GM19397 (cell line): ENCODE measurements at regions not wholly inside any gene's neighbourhood (a gene's known extent, or its start where the extent isn't known, plus 50 kb on each side); places are given as distances from the start of the nearest gene placed in this dataset.

Source experiments
- ATAC-seq: cut with Tn5 transposase; IDR thresholded peaks from one replicate; pipeline ENCODE4 v1.9.1; 2021; ENCODE audit warnings: mild to moderate bottlenecking, moderate library complexity; ENCODE audit not compliant: unreplicated experiment

DNA sequence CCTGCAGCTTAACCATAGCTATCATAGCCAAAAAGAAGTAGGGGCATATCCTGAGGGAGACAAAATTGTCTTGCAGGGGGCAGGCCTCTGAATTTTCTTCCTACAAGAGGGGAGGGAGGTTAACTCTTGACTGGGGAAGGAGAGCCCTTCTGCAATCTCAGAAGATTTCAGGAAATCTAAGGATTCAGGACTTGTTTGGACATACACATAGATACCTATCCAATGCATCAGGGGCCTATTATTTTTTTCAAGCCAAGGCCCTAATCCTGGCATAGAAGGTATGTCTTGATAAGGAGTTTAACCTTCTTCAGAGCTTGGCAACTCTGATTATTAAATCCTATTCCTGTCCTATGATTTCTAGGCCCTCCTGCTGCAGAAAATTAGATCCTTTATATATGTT lies 375.1 kb upstream of the ACTBL2 start:
- ATAC-seq, result no peak

DNA sequence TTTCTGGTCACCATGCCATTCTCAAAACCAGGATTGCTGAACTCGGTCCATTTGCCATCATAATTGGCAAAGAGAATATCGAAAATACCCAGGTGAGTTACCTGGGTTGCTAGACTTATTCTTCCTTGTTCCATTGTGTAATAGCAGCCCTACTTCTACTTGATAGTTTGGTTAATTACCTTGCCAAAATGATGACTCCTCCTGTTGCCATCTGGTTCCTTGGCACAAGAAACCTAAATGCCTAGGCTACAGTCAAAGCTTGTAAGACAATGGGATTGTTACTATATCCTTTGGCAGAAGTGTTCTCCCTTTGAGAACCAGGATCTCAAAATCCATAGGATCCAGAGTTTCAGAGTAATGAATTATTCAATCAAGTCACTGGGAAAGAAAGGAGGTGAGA lies 373.2 kb upstream of the ACTBL2 start:
- no peak for ATAC-seq

DNA sequence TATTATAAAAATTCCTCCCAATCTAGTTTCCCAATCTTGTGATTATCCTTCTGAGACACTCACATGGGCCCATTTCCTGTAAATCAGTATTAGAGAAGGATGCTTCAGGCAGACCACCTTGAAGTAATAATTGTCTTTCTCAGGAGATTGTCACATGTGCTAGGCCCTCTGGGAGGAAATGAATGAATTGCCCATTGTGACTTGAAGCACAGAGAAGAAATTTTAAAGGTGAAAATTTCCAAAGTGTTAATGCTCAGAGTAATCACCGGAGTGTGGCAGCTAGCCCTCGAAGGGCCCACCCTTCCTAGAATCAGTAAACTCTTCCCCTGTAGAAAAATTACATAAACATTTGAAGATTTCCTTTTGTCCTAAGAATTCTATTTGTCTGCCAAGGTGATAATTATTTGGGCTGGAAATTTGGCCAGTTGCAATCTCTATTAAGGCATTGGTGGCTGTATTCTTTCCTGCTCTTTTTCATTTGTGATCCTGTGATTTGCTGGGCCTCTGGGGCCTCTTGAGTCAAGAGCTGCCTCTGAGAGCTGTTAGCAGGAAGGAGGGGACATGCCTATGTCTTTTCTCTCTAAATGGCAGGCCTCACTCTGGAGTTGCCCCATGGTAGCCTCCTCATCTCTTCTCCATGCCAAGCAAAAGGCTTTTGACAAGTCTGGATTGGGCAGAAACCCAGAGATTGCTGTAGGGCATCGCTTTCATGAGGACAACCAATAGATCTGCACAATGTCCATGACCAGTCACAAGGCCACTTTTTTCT lies 371.5 kb upstream of the ACTBL2 start:
- no peak for ATAC-seq

DNA sequence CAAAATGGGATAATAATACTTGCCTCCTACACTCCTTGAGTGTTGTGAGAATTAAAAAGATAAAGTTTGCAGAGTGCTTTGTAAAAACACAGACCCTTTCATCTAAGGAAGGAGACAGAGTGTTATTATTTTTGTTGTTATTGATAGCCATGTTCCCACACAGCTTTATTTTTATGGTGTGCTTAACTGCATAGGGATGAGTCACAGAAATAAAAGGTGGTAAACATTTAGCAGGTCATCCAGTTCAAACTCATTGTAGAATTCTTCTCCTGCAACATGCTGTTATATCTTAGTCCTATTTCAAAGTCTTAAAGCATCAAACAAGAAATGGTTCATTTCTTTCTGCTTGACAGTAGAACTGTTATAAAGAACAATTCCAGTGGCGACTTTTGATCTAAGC lies 367.5 kb upstream of the ACTBL2 start:
- ATAC-seq, result no peak

DNA sequence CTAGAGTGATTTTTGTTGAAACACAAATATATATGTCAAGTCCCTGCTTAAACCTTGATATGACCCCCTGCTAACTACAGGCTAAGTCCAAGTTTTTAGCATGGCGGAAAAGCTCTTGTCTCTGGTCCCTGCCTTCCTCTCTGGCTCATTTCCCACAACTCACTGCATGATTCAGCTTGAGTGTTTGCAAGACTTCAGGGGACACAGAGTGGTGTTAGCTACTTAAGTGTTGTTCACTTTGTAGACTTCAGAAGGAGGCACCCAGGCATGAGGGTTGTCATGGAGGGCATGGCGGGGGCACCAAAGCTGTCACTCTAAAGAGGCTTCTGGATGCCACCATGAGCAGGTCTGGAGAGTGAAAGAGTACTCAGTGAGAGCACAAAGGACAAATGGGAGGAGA lies 362.4 kb upstream of the ACTBL2 start:
- ATAC-seq, result no peak

DNA sequence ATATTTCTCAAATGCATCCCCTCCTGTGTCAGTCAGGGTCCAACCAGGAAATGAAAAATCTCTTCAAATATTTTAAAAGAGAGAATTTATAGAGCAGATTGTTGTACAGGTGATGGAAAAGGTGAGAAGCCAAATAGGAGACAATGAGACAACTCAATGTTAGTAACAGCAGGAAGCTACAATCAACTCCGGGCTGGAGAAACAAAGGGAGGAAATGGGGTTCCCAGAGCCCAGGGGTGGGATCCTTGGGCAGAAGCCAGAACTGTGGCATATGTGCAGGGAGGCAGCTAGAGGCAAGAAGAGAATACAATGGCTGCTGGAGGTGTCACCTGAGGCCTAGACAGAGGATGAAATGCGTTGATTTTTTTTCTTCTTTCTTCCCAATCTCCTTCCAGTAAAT lies 361.8 kb upstream of the ACTBL2 start:
- ATAC-seq, result no peak

DNA sequence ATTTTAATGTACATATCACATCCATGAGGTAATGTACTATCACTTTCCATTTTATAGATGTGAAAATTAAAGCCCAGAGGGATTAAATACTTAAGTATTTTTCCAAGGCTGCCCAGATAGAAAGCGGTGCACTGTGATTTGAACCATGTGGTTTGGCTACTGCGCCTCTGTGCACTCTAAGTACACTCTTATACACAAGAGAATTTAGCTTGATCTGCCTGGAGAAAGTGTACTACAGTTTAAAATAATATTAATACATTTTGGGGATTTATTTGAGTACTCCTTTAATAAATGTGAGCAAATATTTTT lies 360.4 kb upstream of the ACTBL2 start:
- ATAC-seq, result no peak

DNA sequence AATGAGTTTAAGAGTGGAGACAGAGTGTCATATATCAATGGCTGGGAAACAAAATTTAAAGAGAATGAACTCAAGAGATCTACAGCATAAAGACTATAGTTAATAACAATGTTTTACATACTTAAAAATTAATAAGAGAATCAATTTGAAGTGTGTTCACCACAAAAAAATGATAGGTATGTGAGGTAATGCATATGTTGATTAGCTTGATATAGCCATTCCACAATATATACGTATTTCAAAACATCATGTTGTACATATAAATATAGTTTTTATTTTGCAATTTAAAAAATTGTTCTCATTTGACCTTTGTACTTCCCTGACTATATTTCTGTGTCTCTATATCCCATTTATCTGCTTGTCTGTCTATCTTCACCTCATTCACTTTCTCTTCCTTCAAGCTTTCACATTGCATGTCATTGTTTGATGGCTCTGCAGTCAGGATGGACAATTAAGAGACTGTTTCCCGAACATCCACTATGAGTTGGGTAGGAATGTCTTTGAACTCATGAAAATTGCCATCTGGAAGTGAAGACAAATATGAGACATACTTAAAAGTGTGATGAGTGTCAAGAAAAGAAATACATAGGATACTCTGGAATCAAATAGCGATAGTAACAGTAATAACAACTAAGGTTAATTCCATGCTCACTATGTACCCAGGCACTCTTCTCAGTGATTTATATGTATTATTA lies 359.9 kb upstream of the ACTBL2 start:
- no peak for ATAC-seq

DNA sequence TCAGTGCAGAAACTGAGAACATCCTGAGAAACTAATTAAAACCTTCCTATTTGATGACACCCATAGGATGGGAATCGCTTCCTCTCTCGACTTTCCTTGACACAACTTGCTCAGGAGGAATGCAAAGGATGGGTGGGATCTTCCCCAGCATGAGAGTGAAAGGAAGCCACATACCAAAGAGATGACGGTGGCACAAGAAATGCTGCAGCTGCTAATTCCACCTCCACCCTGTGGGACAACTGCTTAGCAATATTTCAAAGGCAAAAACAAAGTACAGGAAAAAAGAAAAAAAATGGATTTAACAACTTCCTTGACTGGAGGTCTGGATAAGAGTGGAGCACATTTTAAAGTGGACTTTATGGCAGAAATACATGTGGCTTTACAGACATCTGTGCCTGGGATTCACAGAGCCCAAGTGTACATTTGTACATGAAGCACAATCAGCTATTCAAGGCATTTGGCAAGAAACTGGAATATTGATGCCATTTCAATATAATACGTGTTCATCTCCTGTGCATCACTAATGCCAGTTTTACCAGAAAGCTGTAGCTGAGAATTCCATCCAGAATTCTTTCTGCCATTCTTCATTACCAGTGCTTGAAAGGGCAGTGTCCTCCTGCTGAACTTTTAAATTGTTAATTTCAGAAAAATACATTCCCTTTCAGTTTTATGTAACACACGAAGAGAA lies 359.2 kb upstream of the ACTBL2 start:
- no peak for ATAC-seq

DNA sequence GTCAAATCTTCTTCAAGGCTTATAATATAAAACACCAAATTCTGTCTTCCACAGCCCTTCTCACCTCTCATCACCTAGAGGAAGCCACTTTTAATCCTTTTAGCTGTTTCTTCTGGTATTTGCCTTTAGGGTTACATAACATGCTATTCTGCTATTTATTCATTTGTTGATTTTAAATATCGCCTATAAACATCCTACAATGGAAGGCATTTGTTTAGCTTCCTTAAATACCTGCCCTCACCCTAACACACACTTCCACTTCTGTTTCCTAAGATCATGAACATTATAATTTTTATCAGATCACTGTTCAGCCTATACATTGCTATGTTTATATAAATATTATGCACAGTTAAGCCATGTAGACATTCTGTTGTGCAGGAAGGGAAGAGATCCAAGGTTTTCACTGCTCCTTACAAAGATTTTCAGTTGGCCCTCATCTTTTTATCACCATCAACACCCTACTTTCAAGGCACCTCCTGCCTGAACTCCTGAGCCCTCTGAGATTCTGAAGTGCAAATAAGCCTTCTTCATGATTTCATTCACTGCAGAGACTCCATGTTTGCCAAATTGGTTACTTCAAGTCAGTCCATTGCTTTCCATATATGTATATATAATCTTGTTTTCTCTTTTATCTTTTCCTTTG lies 356.9 kb upstream of the ACTBL2 start:
- no peak for ATAC-seq

- no peak for ATAC-seq
These were observed 356.4 kb upstream of the ACTBL2 start for GRCh38 chr5:57839025-57839424.

GRCh38 chr5:57836921-57837320 lies 354.3 kb upstream of the ACTBL2 start:
- no peak for ATAC-seq

GRCh38 chr5:57836331-57836730 lies 353.7 kb upstream of the ACTBL2 start:
- ATAC-seq, result no peak

GRCh38 chr5:57834829-57835608 lies 352.4 kb upstream of the ACTBL2 start:
- no peak for ATAC-seq

DNA sequence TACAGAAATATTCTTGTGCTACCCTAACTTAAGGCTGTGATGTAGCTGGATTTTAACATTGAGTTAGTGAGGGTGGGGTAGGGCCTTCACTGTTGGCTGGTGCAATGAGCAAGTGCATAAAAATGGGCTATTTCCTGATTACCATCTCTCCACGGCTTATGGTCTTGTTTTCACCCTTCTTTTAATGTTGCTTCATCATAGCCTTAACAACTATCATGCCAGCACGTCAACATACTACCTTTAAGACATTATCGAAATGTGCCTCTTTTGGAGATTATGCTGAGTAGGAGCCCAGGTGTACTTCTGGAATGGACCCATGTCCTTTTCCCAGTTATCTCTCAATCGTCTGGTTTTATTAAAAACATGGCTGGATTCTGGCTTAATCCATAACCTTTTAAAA lies 350.9 kb upstream of the ACTBL2 start:
- no peak for ATAC-seq

- no peak for ATAC-seq
These were observed 350.3 kb upstream of the ACTBL2 start for GRCh38 chr5:57832875-57833274.

GRCh38 chr5:57831932-57832331 lies 349.3 kb upstream of the ACTBL2 start:
- no peak for ATAC-seq

DNA sequence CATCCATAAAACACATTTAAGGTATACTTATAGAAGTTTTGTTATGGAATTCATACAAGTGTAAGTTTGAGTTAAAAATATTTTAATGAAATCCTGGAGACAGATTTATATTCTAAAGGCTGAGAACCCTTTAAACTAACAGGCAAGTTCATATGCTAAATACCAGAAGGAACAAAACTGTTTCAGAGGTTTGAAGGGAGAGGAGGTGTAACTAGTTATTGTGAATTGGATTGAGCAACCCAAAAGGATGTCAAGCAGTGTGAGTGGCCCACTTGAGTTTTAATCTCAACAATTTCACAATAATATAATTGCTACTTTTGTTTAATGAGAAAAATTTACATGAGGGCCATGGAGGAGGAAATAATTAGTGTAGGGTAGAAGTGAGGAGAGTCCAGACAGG lies 348.5 kb upstream of the ACTBL2 start:
- no peak for ATAC-seq

DNA sequence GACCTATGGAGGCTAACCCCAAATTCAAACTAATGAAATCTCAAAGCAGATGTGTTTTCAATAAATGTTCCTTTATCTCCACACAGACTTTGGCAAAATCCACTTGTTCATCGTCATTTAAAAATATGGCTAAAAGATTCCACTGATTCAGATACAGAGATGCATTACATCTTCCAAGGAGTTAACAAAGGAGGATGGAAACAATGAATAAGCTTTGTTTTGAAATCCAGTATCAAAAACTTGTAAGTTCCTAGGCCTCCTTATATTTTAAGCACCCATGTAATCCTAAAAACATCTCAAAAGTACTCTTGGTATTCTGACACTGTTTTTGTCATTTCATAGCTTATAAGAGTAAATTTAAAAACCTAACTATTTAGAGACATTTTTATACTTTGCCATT lies 345.6 kb upstream of the ACTBL2 start:
- no peak for ATAC-seq

- no peak for ATAC-seq
These were observed 342.5 kb upstream of the ACTBL2 start for GRCh38 chr5:57825031-57825686.
